CD4-positive, alpha-beta T cell treated with Interleukin-4 for 4 hours (primary cell): ENCODE measurements at regions not wholly inside any gene's neighbourhood (a gene's known extent, or its start where the extent isn't known, plus 50 kb on each side); places are given as distances from the start of the nearest gene placed in this dataset.

Experiments used
- DNase-seq: peaks from one replicate; pipeline ENCODE4 v3.0.0-alpha.2; 2020

DNA sequence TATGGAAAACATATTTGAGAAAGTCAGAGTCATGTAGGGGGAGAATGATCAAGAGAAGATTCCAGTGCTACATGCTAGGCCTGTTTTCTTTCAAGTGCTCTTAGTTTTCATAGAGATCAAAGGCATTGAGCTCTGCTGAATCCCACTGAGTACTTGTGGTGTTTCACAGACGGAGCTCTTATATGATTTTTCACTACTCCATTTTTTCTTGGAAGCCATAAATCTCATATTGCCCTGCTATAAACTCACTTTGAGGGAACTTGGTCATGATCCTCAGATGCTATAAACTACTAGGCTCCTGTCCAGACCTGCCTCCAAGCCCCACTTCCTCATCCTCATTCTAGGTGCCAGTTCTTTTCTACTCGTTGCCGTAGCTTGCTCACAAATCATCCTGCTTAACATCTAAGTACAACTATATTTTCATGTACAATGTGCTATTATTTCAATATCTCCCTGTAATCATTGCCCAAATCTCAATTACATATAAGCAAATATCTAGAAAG is 180.8 kb upstream of the CCDC179 start:
- DNase-seq: no peak

DNA sequence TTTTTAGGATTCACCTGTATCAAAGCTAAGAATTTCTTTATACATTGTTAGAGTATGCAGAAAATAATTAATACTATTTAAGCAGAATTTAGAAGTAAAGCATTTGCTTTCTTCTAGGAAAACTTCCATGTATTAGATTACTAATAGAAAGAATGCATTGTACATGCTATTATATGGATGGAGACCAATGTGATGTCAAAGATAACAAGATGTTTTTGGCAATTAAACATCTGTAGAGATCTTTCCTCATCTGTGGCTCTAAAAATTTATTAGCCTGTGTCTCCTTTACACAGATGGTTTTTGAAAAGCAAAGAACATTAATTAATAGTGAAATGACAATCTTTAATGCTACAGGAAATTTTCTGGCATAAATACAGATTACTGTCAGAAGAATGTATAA is 198.4 kb upstream of the CCDC179 start:
- DNase-seq: no peak

DNA sequence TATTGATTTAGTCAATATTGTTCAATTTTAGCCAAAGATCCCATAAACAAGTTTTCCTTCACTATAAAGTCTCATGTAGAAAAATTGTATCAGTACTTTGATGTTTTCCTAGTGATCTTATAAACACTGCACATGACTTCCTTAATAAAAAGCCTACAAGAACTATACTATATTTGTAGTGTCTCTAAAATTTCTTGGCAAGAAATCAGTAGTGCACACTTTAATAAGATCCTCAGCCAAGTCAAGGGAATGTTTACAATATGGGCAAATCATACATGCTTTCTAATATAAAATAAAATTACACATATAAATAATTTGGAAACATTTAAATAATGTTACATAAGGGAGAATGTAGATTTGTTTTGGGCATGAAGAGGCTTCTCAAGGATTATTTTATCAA is 203.0 kb upstream of the CCDC179 start:
- no peak for DNase-seq

DNA sequence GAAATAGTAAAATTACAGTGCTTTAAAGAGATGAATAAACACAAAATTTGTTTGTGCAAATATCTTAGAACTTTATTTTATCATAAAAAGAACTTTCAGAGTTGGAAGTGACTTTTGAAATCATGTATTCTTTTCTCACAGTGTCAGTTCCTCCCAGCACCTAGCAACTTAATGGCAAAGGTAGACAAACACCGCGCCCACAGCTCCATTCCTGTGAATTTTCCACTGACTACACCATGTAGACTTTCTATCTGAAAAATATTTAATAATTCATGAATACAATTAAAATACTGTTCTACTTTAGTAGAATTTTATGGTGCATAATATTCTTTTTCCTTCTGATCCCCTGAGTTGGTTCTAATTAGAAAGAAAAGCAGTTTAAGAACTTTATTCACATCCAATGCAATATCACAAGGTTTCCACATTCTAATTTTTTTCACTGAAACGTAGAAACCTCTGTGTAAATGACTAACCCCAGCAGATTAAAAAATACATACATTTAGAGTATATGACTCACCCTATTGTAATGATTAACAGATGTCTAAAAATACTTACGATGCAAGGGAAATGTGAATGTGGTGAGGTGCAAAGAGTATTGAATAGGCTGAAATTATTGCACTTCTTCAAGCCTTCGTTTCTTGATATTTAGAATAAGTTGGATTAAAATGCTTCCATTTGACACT is 218.2 kb upstream of the CCDC179 start:
- DNase-seq: no peak

DNA sequence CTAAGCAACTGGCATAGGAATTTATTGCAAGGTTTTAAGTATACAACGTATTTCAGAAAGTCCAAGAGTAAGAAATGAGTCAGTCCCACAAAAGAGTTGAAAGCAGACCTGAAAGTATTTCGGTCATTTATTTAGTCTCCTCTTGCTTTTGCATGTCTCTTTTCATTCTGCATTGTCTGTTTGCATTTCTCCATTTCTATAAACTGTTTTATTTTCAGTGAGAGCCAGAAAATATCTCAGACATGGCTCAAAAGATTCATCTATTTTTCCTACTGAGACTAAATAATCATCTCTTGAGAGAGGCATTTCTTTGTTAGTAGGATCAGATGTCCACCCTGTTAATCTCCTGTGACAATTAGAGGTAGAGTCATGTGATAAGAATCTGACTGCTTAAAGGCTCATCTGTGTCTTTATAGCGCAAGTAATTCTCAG is 219.1 kb upstream of the CCDC179 start:
- no peak for DNase-seq

DNA sequence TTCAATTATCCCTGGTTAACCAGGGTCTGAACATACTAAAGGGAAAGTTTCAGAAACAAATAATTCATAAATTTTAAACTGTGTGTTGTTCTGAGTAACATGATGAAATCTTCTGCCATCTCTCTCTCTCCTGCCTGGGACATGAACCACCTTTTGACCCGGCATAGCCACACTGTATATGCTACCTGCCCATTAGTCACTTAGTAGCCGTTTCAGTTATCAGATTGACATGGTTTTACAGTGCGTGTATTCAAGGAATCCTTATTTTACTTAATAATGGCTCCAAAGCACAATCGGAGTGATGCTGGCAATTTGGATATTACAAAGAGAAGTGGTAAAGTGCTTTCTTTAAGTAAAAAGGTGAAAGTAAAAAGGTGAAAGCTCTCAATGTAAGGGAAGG is 227.1 kb upstream of the CCDC179 start:
- no peak for DNase-seq

DNA sequence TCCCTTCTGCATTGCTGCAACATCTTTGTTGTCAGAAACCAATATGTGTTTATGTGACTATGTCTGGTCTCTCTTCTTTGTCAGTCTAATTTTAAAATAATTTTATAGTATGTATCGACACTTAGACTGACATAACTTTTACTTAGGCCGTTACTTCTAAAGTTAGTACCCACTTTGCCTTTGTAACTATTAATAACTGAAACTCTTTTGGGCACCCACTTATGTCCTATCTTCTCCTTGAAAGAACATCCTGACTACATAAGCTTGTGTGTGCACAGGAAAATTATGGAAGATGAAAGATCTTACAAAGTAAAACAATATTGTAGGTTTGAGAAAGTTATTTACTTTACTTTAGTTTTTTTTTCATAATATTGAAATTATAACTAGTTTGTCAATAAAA is 230.4 kb upstream of the CCDC179 start:
- DNase-seq: no peak

DNA sequence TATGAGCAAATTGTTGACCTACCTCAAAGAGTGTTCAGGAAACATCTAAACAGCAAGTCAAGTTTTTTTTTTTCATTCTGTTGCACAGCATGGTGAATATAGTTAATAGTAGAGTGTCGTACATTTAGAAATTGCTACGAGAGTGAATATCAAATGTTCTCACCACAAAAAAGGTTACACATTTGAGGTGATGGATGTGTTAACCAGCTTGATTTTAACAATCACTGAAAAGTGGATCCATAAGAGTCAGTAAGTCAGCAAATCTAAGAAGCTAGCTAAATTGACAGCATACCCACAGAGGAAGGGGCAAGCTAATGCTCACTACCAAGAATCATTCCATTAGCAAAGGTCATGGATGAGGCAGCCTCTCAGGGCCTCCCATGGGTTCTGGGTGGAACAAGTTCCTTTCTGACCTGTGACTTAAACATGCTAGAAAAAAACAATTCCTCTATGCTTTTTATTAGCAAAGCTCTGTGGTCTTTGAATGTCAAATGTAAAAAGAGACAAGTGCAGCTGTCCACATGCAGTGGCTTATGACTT is 235.4 kb upstream of the CCDC179 start:
- no peak for DNase-seq

DNA sequence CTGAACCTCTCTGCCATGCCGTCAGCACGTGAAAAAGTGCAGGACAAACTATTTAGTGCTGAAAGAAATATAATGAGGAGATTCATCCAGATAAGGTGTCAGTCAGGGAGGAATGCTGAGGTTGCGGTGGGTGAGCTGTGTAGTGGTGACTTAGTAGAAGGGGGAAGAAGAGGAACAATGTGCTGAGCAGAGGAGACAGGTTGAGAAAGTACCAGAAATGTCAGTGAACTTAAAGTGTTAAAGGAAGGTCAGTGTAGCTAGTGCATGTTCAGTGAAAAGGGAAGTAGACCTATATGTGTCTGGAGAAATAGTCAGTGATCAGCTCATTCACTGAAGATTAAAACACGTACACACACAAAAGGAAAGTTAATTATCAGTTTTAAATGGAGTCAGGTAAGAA is 237.6 kb upstream of the CCDC179 start:
- DNase-seq: no peak

DNA sequence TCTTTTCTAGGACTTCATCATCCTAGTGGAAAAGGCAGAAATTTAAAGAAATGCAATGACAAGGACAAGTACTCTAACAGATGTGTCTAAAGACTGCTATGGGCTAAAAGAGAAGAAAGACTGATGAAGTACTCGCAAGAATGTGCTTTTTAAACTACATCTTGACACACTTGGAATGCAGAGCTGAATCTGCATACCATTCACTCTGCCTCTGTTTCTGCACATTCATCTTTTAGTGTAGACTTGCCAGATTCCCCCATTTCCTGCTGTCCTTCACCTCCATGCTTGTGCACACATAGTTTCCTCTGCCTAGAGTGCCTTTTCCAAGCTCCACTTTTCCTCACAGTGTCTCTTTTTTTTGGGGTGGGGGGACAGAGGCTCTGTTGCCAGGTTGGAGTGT is 239.0 kb upstream of the CCDC179 start:
- DNase-seq: no peak

DNA sequence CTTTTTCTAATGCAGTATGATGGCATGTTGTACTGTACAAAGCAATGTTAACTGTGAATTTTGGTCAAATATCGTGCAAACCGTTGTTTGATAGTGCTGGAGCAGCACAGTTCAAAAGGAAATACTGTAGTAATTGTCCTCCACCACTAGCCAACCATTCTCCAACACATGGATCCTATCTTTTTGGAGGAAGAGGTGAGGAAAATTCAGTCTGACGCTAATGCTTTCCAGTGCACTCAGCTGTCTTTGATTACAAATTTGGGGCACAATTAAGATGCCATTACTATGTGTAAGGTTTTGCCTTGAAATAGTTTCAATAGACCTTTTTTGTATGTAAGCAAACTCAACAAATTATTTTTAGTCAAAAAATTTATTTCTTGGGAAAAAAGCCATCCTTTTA is 240.5 kb upstream of the CCDC179 start:
- no peak for DNase-seq

DNA sequence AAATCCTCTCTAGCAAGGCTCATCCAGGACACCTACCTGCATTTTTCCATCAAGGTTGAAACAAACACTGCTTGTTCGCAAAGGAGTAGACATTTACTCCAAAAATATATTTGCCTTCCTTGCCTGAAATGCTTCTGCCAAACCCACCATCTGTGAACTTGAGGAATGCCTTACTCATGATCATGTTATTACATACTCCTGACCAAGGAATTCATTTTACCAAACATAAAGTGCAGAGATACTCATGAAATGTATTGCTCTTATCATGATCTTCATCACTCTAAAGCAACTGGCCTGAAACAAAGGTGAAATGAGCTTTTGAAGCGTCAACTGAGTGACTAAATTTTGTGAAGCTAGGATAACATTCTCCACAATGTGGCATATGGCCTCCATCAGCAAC is 243.1 kb upstream of the CCDC179 start:
- DNase-seq: no peak

DNA sequence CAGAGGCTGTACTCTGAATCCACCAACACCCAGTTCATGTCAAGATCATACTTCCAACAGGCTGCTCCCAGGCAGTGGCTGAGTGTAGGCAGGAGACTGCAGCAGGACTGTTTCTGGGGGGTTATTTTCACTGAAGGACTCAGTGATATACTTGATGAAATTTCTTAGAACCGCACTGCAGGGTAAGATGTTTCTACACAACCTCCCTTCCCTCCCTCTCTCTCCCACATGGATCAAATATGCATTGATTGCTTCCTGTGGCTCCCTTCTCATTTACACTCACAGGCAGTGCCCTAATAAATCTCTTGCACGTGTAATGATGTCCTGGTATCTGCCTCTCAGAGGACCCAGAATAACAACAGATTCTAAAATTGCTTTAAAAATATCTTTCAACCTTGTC is 251.3 kb upstream of the CCDC179 start:
- no peak for DNase-seq

DNA sequence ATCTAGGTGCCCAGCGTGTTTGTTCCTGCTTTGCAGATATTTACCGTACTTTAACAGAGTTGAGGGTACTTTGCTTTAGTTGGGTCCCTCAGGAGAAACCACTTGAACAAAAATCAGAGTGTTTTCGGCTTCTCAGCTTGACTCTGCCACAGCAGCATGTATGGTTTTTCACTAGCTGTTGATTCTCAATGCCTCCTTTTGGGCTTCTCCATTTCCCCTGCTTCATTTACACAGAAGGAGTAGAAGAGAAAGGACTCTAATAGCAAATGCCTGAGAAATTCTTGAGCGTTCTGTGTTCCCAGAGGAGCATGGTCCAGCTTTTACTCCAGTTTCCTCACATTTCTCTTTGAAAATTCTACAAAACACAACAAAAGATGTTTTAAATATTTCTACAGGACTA is 252.1 kb upstream of the CCDC179 start:
- no peak for DNase-seq

DNA sequence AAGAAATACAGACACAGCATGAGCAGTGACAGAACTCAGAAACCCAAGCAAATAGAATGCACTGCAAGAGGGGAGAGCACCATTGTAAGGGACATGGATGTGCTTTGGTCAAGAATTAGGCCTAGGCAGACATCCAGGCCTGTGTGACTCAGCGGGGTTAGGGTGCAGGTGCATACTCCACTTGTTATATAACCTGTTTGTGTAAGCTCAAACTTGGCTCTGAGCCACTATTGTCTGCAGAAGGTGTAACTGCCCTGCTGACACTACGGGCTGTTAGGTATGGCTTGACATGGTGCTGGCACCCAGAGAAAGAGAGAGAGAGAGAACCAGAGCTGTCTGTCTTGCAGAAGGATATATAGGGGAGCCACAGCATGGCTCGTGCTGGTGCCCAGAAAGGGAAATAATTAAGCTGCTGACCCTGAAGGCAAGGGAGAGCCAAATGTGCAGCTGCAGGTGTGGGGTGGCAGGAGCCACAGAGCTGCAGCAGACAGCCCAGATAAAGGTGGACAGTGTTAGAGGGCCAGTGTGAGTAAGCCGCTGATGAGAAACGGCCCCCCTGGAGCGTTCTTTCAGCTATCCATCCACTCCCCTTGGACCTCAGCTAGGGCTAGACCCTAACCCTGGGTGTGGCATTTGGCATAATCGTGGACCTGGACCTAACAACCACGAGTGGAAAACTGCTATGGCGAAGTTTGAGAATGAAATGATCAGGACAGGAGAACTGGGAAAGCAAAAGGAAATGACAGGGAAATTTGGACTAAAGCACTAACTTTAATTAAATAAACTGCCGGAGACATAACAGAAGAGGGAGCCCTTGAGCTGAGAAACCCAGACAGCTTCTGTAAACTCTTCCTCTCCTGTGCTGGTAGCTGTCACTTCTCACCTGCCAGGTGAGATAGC is 253.0 kb upstream of the CCDC179 start:
- DNase-seq: no peak

DNA sequence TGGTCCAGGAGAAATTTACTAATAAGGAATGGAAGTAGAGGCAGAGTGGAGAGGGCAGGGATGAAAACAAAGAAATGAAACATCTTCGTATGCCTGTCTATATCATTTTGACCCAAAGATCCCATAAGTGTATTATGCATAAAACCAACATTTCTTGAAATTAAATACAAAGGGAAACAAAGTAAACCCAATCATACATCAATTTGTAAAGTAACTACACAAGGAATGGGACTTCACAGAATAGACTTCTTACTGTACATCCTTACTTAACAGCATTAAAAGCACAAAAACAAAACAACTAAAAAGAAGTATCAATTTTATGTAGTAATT is 253.6 kb upstream of the CCDC179 start:
- no peak for DNase-seq

DNA sequence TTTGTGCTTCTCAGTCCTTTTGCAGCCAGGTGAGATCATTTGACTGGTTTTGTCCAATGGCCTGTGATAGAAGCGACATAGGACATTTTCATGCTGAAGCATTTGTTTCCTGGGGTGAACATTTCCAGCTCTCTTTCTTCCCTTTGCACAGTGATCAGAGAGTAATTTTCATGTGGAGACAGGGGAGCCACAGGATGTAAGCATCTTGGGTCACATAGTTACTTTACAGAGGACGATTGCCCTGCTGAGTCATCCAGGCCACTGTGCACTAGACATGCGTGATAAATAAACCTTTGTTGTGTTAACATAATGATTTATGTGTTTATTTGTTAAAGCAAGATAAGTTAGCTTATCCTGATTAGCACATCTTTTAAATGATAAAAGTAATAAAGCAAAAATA is 263.5 kb upstream of the CCDC179 start:
- DNase-seq: no peak

DNA sequence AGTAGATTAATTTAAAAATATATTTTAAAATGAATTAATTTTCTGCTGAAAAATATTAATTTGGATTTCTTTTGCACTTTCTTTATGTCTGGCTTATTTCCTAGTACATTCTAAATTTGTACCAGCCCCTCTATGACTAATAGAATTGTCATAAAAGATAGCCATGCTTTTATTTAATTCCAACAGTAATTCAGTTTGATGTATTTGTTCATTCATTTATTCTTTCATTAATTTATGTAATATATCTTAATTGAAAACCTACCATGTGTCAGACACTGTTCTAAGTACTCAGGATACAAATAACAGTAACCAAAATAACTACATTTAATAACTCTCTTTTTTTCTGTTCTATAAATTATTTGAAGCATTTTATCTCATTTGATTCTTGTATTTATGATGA is 264.0 kb upstream of the CCDC179 start:
- no peak for DNase-seq

DNA sequence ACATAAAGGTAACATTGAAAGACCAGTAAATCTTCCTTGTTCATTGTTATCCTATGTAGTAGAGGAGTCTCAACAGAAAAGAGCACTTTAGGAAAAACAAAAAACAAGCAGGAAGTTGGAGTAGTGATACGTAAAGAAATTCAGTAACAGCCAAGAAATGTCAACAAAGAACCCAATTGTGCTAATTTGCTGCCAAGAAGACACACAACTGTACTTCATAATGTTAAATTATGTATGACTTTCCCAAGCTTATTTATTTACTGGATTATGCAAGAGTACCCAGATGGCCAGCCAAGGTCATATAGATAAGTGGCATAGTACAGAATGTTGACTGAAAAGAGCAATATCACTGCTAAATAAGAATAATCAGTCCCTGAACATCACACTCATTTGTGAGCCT is 264.7 kb upstream of the CCDC179 start:
- no peak for DNase-seq

DNA sequence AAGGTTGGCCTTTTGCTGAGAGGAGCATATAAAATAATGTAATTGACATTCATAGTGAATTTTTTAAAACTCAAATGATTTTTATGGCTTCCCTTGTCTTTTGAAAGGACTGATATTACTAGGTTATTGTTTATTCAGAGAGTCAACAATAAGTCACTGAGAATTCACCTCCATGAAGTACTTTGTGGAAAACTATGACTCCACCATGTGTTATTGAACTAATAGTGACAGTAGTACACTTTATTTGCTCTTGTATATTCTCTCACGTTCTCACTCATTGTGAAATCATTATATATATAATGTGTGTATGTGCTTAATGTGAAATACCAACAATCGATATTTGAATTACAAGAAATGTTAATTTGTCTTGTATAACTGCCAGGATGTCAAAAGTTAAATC is 267.4 kb upstream of the CCDC179 start:
- DNase-seq: no peak

DNA sequence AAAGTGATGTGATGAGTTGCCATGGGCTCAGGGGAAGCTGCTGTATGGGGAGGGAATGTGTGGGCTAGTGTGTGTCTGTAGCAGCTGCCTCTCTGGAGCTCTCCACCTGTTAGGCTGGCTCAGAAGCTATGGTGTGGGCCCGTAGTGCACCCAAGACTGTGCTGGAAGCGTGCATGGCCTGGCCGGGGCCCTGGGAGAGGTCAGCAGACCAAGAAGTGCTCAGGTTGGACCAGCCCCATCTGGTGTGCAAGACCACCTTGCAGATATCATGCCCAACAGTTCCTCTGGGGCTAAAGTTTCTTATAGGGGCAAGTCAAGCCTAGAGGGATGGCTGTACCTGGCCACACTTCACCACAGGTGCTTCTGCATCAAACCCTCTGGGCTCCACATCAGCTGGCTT is 274.4 kb upstream of the CCDC179 start:
- DNase-seq: no peak

DNA sequence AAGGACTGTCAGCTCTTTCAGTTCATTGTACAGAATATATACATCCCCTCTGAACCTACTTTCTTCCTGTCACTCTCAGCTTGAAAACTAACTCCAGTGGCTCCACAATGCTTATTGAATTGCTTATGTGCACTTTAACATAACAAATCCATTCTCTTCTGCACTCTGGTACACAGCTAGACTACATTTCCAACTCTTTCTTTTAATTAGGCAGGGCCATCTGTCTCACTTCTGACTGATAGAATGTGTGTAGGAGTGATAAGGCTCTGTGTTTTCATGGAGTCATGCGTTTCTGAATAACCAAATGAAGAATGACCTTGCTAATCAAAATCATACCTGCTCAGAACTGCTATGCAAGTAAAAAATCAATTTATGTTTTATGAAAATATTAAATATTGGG is 278.5 kb upstream of the CCDC179 start:
- DNase-seq: no peak

DNA sequence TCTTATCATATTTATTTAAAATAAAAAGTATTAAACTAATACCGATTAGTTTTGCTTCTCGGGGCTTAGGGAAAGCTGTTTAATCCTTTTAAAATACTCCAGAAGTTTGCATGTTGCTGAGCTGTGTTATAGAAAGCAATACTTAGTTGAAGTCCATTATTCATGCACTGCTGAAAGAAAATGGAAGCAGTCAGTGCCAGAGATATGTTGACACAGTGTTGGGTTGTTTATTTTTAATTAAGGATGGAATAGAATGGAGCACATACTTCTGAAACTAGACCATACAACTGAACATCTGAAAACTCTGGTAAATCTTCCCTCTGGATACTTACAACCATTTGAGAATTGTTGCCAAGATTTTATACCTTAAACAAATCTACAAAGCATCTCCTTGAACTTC is 282.7 kb upstream of the CCDC179 start:
- no peak for DNase-seq

DNA sequence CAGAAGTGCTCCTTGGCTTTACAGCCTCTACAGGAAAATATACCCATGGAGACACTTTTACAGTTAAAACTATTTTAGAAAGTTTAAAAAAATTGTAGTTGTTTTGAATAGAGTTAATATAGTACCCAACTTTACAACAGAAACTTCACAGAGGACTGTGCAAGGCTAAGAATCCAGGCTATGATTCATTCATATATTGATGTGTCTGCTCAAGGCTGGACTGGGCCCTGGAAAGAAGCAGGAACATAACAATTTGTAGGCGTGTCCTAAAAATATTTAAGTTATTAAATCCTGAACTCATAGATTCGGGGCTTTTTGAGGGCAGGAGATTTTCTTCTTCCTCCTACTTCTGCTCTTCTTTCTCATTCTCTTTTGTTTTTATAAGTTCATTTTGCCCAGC is 291.5 kb upstream of the CCDC179 start:
- no peak for DNase-seq
